Bronchial epithelial cell (primary cell): ENCODE measurements at regions not wholly inside any gene's neighbourhood (a gene's known extent, or its start where the extent isn't known, plus 50 kb on each side); places are given as distances from the start of the nearest gene placed in this dataset.

Source experiments
- DNase-seq: peaks from one replicate; pipeline ENCODE4 v3.0.0-alpha.2; 2010; ENCODE audit warnings: low read depth
- FAIRE-seq: peaks from 2 replicates; lab custom pipeline; 2011; peaks lifted over from hg19 to GRCh38; lab: Jason Lieb, UNC
- H3K27me3 ChIP-seq: 2 replicates; pipeline ENCODE4 v1.5.1; 2011; ENCODE audit warnings: low read length; ENCODE audit not compliant: control insufficient read depth, insufficient read depth
- H3K36me3 ChIP-seq: 2 replicates; pipeline ENCODE4 v1.5.1; 2011; ENCODE audit warnings: low read length; ENCODE audit not compliant: control insufficient read depth, insufficient read depth
- H3K4me3 ChIP-seq: 2 replicates; pipeline ENCODE4 v1.5.1; 2011; ENCODE audit warnings: mild to moderate bottlenecking, low read depth, low read length, control low read depth
- TF ChIP-seq, protein P1 (sequence below): IDR thresholded peaks from 2 replicates; pipeline ENCODE4 v1.5.1; 2011; ENCODE audit warnings: mild to moderate bottlenecking, moderate library complexity, low read length, control low read depth, inconsistent platforms; ENCODE audit not compliant: insufficient read depth, severe bottlenecking

DNA sequence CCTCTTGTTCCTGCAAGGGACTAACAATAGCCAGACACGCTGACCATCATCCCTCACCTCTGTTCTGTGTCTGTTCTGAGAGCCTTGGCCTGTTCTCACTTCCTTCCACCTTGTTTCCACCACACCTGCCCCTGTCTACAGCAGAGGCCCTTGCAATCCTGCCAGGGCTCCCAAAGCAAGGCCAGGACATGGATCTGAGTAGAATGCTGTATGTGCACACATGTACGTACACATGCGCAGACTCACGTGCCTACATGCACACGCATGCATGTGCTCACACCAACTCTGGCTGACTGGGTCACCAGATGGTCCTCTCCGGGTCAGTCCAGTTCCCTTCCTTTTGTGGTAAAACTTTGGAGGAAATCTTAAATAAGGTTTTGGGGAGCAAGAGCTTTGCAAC, 133.0 kb upstream of the C14orf180 start:
- Histone ChIP-seq H3K36me3 (no peaks in the 10 kb centered on the region), H3K4me3 (no peak overlapping the region), H3K27me3 (no peaks in the 10 kb centered on the region)
- TF ChIP-seq, protein P1, sequence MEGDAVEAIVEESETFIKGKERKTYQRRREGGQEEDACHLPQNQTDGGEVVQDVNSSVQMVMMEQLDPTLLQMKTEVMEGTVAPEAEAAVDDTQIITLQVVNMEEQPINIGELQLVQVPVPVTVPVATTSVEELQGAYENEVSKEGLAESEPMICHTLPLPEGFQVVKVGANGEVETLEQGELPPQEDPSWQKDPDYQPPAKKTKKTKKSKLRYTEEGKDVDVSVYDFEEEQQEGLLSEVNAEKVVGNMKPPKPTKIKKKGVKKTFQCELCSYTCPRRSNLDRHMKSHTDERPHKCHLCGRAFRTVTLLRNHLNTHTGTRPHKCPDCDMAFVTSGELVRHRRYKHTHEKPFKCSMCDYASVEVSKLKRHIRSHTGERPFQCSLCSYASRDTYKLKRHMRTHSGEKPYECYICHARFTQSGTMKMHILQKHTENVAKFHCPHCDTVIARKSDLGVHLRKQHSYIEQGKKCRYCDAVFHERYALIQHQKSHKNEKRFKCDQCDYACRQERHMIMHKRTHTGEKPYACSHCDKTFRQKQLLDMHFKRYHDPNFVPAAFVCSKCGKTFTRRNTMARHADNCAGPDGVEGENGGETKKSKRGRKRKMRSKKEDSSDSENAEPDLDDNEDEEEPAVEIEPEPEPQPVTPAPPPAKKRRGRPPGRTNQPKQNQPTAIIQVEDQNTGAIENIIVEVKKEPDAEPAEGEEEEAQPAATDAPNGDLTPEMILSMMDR: no peak
- DNase-seq: no peak
- peak; percentile 72 for FAIRE-seq

DNA sequence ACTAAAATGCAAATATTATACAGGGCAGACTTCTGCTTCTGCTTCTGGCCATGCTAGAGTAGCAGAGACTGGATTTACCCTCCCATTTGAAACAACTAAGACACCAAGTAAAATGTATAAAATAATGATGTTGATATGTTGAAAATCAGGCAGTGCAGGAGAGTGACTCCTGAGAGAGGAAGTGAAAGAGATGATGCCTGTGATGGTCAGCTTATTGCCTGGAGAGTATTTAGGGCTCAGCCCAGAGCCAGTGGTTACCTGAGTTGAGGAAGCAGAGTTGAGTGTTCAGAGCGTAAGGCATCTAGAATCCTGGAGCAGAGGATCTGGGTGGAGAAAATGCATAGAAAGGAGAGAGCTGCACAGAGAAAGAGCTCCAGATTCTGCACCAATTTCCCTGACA, 131.8 kb upstream of the C14orf180 start:
- no peak for DNase-seq
- H3K36me3 ChIP-seq: no peaks in the 10 kb centered on the region
- H3K27me3 ChIP-seq: no peaks in the 10 kb centered on the region
- no peak for FAIRE-seq
- no peak overlapping the region for H3K4me3 ChIP-seq
- TF ChIP-seq, protein P1: no peak

DNA sequence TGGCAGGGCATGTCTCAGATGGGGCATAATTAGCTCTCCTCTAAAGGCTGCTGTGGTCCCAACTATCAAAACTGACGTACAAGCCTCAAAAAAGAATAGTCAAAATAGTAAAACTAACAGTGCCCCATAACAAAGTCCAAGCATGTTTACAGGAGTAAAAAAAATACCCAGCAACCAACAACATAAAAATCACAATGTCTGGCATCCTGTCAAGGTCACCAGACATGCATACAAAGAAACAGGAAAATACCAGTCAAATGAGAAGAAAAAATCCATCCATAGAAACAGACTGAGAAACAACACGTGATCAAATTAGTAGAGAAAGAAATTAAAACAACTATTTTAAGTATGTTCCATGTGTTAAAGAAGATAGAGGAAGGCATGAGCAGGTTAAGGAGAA, 131.2 kb upstream of the C14orf180 start:
- no peak for FAIRE-seq
- no peak overlapping the region for H3K4me3 ChIP-seq
- TF ChIP-seq, protein P1: no peak
- H3K27me3 ChIP-seq: no peaks in the 10 kb centered on the region
- H3K36me3 ChIP-seq: no peaks in the 10 kb centered on the region
- no peak for DNase-seq

DNA sequence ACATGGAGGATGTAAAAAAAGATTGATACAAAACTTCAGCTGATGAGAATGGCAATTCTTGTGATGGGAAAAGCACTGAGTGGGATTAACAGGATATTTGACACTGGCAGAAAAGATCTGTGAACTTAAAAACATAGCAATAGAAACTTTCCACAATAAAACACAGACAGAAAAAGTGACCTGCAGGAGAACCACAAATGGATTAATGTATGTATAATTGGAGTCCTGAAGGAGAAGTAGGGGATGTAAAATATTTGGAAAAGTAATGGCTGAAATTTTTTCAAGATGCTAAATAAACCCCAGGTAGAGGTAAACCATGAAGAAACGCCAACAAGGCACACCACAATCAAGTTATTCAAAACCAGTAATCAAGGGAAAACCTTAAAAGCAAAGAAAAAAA, 130.8 kb upstream of the C14orf180 start:
- Histone ChIP-seq H3K4me3 (no peak overlapping the region), H3K27me3 (no peaks in the 10 kb centered on the region), H3K36me3 (no peaks in the 10 kb centered on the region)
- TF ChIP-seq, protein P1: no peak
- FAIRE-seq (no peak), DNase-seq (no peak)

DNA sequence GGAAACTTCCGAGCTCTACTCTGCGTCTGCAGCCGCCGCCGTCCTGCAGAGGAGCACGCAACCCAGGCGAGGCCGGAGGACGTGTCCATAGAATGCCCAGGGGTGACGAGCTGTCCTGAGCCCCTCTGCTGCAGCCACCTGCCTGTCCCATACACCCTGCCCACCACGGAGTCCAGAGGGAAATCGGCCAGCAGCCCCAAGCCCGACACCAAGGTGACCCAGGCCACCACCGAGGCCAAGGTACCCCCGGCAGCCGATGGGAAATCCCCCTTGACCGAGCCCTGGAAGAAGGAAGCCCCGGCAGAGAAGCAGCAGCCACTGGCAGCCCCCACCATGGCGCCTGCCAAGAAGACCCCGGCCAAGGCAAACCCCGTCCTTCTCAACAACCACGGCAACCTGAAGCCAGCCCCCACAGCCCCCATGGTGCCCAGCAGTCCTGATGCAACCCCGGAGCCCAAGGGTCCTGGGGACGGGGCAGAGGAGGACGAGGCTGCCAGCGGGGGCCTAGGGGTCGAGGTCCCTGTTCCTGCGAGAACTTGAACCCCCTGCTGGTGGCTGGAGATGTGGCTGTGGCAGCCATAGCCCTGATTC, 128.7 kb upstream of the C14orf180 start:
- no peak for FAIRE-seq
- Histone ChIP-seq H3K4me3 (no peak overlapping the region), H3K36me3 (no peaks in the 10 kb centered on the region), H3K27me3 (no peaks in the 10 kb centered on the region)
- TF ChIP-seq, protein P1: no peak
- DNase-seq: no peak

DNA sequence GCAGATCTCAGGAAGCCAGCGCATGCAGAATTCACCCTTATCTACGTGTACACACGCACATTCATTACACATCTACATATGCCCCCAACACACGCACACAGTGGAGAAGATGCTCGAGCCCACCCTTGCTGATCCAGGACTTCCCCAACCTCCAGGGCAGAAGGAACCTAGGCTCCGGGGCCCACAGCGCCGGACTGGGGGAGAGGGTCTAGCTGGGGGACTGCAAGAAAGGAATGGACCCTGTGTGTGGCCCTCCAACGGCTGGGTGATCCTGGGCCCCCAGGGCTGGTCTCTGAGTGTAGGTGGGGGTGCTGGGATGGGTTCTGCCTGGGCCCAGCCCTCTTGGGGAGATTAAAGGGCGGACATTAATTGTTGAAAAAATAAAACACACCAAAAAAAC, 128.1 kb upstream of the C14orf180 start:
- H3K36me3 ChIP-seq: no peaks in the 10 kb centered on the region
- no peak for FAIRE-seq

More for the DNA sequence above, 128.1 kb upstream of the C14orf180 start:
- TF ChIP-seq, protein P1: no peak
- no peak for DNase-seq
- Histone ChIP-seq H3K4me3 (no peak overlapping the region), H3K27me3 (no peaks in the 10 kb centered on the region)
